GM12878 (cell line): ENCODE measurements at regions not wholly inside any gene's neighbourhood (a gene's known extent, or its start where the extent isn't known, plus 50 kb on each side); places are given as distances from the start of the nearest gene placed in this dataset.

Source experiments
- ATAC-seq: fragments of 200-7000 bp; cut with Tn5 transposase; 3 replicates; pipeline ENCODE4 v1.9.1; 2020; ENCODE audit warnings: mild to moderate bottlenecking, moderate library complexity
- BruUV-seq: library from RNA; stranded (reverse); fragments of 400-500 nt; replicated peaks from 2 replicates; lab custom pipeline; 2021; lab: Mats Ljungman, UMichigan
- CTCF ChIA-PET: fragments of 300-600 bp; sonication (Branson Sonifier 250); formaldehyde crosslinking; extraction: SDS; loops from one replicate; lab custom pipeline; 2021; ENCODE audit warnings: inconsistent platforms; lab: Yijun Ruan, JAX
- POLR2A ChIA-PET: fragments of 350-600 bp; formaldehyde crosslinking; extraction: SDS; loops from one replicate; lab custom pipeline; 2021; ENCODE audit warnings: inconsistent platforms; lab: Charles Lee
- RAD21 ChIA-PET: fragments of 300-600 bp; sonication (Branson Sonifier 250); formaldehyde crosslinking; loops from one replicate; lab custom pipeline; 2023; ENCODE audit warnings: antibody characterized with exemption; ENCODE audit not compliant: unreplicated experiment; lab: Charles Lee
- SMC1A ChIA-PET: fragments of 300-600 bp; sonication (Branson Sonifier 250); formaldehyde crosslinking; loops from one replicate; lab custom pipeline; 2023; ENCODE audit not compliant: unreplicated experiment, uncharacterized antibody; lab: Charles Lee
- DNase-seq: peaks from one replicate; pipeline ENCODE4 v3.0.0-alpha.2; 2011; ENCODE audit warnings: low read depth, low spot score
- FAIRE-seq: peaks from 3 replicates; lab custom pipeline; 2011; peaks lifted over from hg19 to GRCh38; lab: Jason Lieb, UNC
- H2AFZ ChIP-seq: 2 replicates; pipeline ENCODE4 v1.6.0; 2011; ENCODE audit warnings: low read depth, low read length, control low read depth; ENCODE audit not compliant: control insufficient read depth
- H3K27ac ChIP-seq: 2 replicates; pipeline ENCODE4 v1.5.1; 2011; ENCODE audit warnings: control low read depth; ENCODE audit not compliant: control insufficient read depth, insufficient read depth
- H3K27me3 ChIP-seq, 2 experiments: replicated peaks in 1 of 2; 2 replicates each; pipeline versions ENCODE4 v1.6.0 to v1.6.1; 2011; ENCODE audit warnings: low read length in 1 of 2; ENCODE audit not compliant: control insufficient read depth in 2 of 2, insufficient read depth in 2 of 2
- H3K36me3 ChIP-seq, 2 experiments: 2 replicates each; pipeline ENCODE4 v1.5.1; 2011; ENCODE audit warnings: low read length in 1 of 2; ENCODE audit not compliant: control insufficient read depth in 2 of 2, insufficient read depth in 2 of 2
- H3K4me1 ChIP-seq: 2 replicates; pipeline ENCODE4 v1.6.1; 2011; ENCODE audit warnings: mild to moderate bottlenecking, low read length, moderate library complexity, mixed read lengths; ENCODE audit not compliant: control insufficient read depth, insufficient read depth
- H3K4me2 ChIP-seq: 2 replicates; pipeline ENCODE4 v1.6.0; 2011; ENCODE audit warnings: control low read depth; ENCODE audit not compliant: control insufficient read depth, insufficient read depth
- H3K4me3 ChIP-seq: fragments of 200-600 bp; sonication (generic); 2 replicates; pipeline ENCODE4 v1.5.1; 2016
- H3K79me2 ChIP-seq: 2 replicates; pipeline ENCODE4 v1.6.0; 2011; ENCODE audit warnings: low read length; ENCODE audit not compliant: control insufficient read depth, insufficient read depth
- H3K9ac ChIP-seq: 2 replicates; pipeline ENCODE4 v1.8.0; 2011; ENCODE audit warnings: low read length, control low read depth, mixed read lengths; ENCODE audit not compliant: control insufficient read depth, insufficient read depth
- H3K9me3 ChIP-seq: replicated peaks from 3 replicates; pipeline ENCODE4 v1.5.1; 2011; ENCODE audit warnings: mild to moderate bottlenecking, low read length; ENCODE audit not compliant: control insufficient read depth, insufficient read depth
- H4K20me1 ChIP-seq: 2 replicates; pipeline ENCODE4 v1.6.0; 2011; ENCODE audit not compliant: control insufficient read depth, insufficient read depth
- CHD4 ChIP-seq: fragments of 200-600 bp; sonication (generic); IDR thresholded peaks from 2 replicates; pipeline ENCODE4 v1.6.1; 2016; ENCODE audit warnings: mild to moderate bottlenecking
- IKZF2 ChIP-seq, 2 experiments: fragments of 450-650 bp; IDR thresholded peaks; 2 replicates each; pipeline ENCODE4 v1.6.1; 2017; ENCODE audit warnings: mild to moderate bottlenecking in 2 of 2, moderate library complexity in 2 of 2
- JUND ChIP-seq: IDR thresholded peaks from 2 replicates; pipeline ENCODE4 v1.6.1; 2012; ENCODE audit warnings: low read depth, mild to moderate bottlenecking, low read length, improper control_type of control experiment, moderate library complexity
- MTA2 ChIP-seq: fragments of 450-650 bp; IDR thresholded peaks from 2 replicates; pipeline ENCODE4 v1.6.1; 2016; ENCODE audit warnings: low read depth, mild to moderate bottlenecking, moderate library complexity
- MXI1 ChIP-seq: fragments of 150-350 bp; IDR thresholded peaks from 2 replicates; pipeline ENCODE4 v1.6.1; 2011; ENCODE audit warnings: low read depth, mild to moderate bottlenecking, inconsistent platforms, low read length, improper control_type of control experiment
- NFIC ChIP-seq: IDR thresholded peaks from 2 replicates; pipeline ENCODE4 v1.6.1; 2012; ENCODE audit warnings: low read depth, mild to moderate bottlenecking, inconsistent platforms, low read length, moderate library complexity
- POU2F2 ChIP-seq: IDR thresholded peaks from 3 replicates; pipeline ENCODE4 v1.6.1; 2011; ENCODE audit warnings: low read depth, mild to moderate bottlenecking, low read length, borderline replicate concordance
- RUNX3 ChIP-seq: IDR thresholded peaks from 2 replicates; pipeline ENCODE4 v1.6.1; 2012; ENCODE audit warnings: low read length, inconsistent platforms
- SUZ12 ChIP-seq: fragments of 200-600 bp; sonication (generic); IDR thresholded peaks from one replicate; pipeline ENCODE4 v1.6.1; 2018; ENCODE audit warnings: antibody characterized with exemption, mild to moderate bottlenecking; ENCODE audit not compliant: unreplicated experiment
- TARDBP ChIP-seq: IDR thresholded peaks from 2 replicates; pipeline ENCODE4 v1.6.1; 2016; ENCODE audit warnings: borderline replicate concordance
- ZBTB40 ChIP-seq: fragments of 450-650 bp; IDR thresholded peaks from 2 replicates; pipeline ENCODE4 v1.6.1; 2016; ENCODE audit warnings: mild to moderate bottlenecking, moderate library complexity, borderline replicate concordance
- ZNF622 ChIP-seq: fragments of 450-650 bp; IDR thresholded peaks from 2 replicates; pipeline ENCODE4 v1.6.1; 2017; ENCODE audit warnings: mild to moderate bottlenecking, inconsistent platforms
- WGBS: methylation state at CpG from one replicate; pipeline ENCODE4 v1.1.6; 2016; ENCODE audit warnings: low lambda C conversion rate; ENCODE audit not compliant: insufficient replicate concordance, insufficient coverage; ENCODE audit errors: missing lambda C conversion rate; 5-methylcytosine and 5-hydroxymethylcytosine counted together
- in situ Hi-C: fragments of 300-500 bp; cut with MboI; formaldehyde crosslinking; loops from 9 replicates; pipeline ENCODE4 v1.14.3; 2018; ENCODE audit warnings: mixed read lengths
- intact Hi-C: fragments of 100-400 bp; cut with micrococcal nuclease; formaldehyde crosslinking; loops from one replicate; pipeline ENCODE4 v1.14.2; 2022; ENCODE audit not compliant: unreplicated experiment
- TF ChIP-seq, protein P1 (sequence below): fragments of 450-650 bp; formaldehyde crosslinking; IDR thresholded peaks from 2 replicates; pipeline ENCODE4 v1.4.0; 2022; ENCODE audit warnings: mild to moderate bottlenecking, moderate library complexity
- TF ChIP-seq, protein P2 (sequence below): fragments of 450-650 bp; IDR thresholded peaks from 2 replicates; pipeline ENCODE4 v1.6.1; 2018; ENCODE audit warnings: mild to moderate bottlenecking, low read depth, moderate library complexity; ENCODE audit not compliant: partially characterized antibody

- TF ChIP-seq, protein P1, sequence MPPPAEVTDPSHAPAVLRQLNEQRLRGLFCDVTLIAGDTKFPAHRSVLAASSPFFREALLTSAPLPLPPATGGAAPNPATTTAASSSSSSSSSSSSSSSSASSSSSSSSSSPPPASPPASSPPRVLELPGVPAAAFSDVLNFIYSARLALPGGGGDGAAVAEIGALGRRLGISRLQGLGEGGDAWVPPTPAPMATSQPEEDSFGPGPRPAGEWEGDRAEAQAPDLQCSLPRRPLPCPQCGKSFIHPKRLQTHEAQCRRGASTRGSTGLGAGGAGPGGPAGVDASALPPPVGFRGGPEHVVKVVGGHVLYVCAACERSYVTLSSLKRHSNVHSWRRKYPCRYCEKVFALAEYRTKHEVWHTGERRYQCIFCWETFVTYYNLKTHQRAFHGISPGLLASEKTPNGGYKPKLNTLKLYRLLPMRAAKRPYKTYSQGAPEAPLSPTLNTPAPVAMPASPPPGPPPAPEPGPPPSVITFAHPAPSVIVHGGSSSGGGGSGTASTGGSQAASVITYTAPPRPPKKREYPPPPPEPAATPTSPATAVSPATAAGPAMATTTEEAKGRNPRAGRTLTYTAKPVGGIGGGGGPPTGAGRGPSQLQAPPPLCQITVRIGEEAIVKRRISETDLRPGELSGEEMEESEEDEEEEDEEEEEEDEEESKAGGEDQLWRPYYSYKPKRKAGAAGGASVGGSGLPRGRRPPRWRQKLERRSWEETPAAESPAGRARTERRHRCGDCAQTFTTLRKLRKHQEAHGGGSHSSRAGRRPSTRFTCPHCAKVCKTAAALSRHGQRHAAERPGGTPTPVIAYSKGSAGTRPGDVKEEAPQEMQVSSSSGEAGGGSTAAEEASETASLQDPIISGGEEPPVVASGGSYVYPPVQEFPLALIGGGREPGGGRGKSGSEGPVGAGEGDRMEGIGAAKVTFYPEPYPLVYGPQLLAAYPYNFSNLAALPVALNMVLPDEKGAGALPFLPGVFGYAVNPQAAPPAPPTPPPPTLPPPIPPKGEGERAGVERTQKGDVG (CRISPR knock-in tag), result no peak
Observed at GRCh38 chr9:20139763-20140290, 351.0 kb upstream of the SLC24A2 start (continued).

DNA sequence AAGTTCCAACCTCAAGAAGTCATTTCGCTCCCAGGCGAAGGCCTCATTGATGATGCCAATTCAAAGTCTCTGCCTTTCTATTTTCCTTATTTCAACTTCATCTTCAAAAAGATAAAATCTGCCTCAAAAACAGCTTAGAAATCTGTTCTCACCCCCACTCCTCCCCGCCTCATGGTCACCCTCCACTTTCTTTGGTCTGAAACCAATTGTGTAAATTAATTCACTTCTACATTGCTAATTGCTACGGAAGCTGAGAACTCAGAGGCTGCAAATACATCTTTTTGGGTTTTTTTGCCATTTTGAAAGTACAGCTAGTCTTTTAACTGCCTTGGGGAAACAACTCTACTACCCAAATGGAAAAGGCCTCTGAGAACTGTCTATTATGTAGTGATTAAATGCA, 350.0 kb upstream of the SLC24A2 start:
- intact Hi-C loops, result no loop called here
- Histone ChIP-seq H4K20me1 (no peaks in the 10 kb centered on the region), H3K4me2 (no peak overlapping the region), H2AFZ (no peak overlapping the region), H3K4me3 (no peak overlapping the region), H3K27ac (no peak overlapping the region), H3K27me3 (no peaks in the 10 kb centered on the region), H3K9ac (no peak overlapping the region), H3K79me2 (no peaks in the 10 kb centered on the region), H3K4me1 (no peaks in the 10 kb centered on the region), H3K9me3 (no peaks in the 10 kb centered on the region), H3K36me3 (no peaks in the 10 kb centered on the region)
- ChIA-PET RAD21 (no interaction called here), POLR2A (no interaction called here), CTCF (no interaction called here), SMC1A (no interaction called here)
- no TSS peak for BruUV-seq
- FAIRE-seq (no peak), ATAC-seq (no peak), DNase-seq (no peak)
- WGBS, result 29% methylated on average over 4 of the region's 4 CpGs
- in situ Hi-C loops, result no loop called here
- no peak for TF ChIP-seq ZBTB40
- no peak for TF ChIP-seq MTA2
- TF ChIP-seq JUND, result no peak
- TF ChIP-seq, protein P2, sequence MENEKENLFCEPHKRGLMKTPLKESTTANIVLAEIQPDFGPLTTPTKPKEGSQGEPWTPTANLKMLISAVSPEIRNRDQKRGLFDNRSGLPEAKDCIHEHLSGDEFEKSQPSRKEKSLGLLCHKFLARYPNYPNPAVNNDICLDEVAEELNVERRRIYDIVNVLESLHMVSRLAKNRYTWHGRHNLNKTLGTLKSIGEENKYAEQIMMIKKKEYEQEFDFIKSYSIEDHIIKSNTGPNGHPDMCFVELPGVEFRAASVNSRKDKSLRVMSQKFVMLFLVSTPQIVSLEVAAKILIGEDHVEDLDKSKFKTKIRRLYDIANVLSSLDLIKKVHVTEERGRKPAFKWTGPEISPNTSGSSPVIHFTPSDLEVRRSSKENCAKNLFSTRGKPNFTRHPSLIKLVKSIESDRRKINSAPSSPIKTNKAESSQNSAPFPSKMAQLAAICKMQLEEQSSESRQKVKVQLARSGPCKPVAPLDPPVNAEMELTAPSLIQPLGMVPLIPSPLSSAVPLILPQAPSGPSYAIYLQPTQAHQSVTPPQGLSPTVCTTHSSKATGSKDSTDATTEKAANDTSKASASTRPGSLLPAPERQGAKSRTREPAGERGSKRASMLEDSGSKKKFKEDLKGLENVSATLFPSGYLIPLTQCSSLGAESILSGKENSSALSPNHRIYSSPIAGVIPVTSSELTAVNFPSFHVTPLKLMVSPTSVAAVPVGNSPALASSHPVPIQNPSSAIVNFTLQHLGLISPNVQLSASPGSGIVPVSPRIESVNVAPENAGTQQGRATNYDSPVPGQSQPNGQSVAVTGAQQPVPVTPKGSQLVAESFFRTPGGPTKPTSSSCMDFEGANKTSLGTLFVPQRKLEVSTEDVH, result no peak
- TF ChIP-seq MXI1, result no peak
- no peak for TF ChIP-seq CHD4
- no peak for TF ChIP-seq TARDBP
- no peak for TF ChIP-seq RUNX3
- no peak for TF ChIP-seq SUZ12
- no peak for TF ChIP-seq IKZF2 (IDR thresholded peaks at IDR 0.05)
- no peak for TF ChIP-seq ZNF622
- no peak for TF ChIP-seq NFIC
- no peak for TF ChIP-seq POU2F2
